Loucy (cell line): ENCODE measurements at regions not wholly inside any gene's neighbourhood (a gene's known extent, or its start where the extent isn't known, plus 50 kb on each side); places are given as distances from the start of the nearest gene placed in this dataset.

ENCODE experiments used
- EZH2phosphoT487 ChIP-seq: fragments of 200-600 bp; IDR thresholded peaks from 2 replicates; pipeline ENCODE4 v1.6.1; 2018; ENCODE audit warnings: antibody characterized with exemption, mild to moderate bottlenecking, moderate library complexity, borderline replicate concordance
- TF ChIP-seq, protein P1 (sequence below): fragments of 200-600 bp; sonication (generic); conservative IDR thresholded peaks from 2 replicates; pipeline ENCODE4 v1.5.1; 2014; ENCODE audit warnings: mild to moderate bottlenecking, antibody characterized with exemption, low read length

DNA sequence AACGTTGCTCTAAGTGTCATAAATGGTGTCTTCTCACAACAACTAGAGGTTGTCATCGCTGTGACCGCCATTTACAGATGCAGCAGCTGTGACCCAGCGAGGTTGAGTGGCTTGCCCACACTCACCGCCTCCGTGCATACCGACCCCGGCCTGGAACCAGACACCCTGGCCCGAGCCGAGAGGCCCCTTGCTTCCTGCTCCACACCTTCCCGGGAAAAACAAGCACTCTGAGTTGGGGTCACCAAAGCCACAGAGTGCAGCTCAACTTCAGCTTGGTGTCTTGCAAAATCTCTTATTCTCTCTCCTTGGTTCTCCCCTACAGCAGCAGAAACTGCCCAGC is 115.7 kb upstream of the PPP2R2D start:
- TF ChIP-seq, protein P1, sequence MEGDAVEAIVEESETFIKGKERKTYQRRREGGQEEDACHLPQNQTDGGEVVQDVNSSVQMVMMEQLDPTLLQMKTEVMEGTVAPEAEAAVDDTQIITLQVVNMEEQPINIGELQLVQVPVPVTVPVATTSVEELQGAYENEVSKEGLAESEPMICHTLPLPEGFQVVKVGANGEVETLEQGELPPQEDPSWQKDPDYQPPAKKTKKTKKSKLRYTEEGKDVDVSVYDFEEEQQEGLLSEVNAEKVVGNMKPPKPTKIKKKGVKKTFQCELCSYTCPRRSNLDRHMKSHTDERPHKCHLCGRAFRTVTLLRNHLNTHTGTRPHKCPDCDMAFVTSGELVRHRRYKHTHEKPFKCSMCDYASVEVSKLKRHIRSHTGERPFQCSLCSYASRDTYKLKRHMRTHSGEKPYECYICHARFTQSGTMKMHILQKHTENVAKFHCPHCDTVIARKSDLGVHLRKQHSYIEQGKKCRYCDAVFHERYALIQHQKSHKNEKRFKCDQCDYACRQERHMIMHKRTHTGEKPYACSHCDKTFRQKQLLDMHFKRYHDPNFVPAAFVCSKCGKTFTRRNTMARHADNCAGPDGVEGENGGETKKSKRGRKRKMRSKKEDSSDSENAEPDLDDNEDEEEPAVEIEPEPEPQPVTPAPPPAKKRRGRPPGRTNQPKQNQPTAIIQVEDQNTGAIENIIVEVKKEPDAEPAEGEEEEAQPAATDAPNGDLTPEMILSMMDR = no peak
- no peak for TF ChIP-seq EZH2phosphoT487
